ENCODE measurements at regions not wholly inside any gene's neighbourhood (a gene's known extent, or its start where the extent isn't known, plus 50 kb on each side); places are given as distances from the start of the nearest gene placed in this dataset.

- TF ChIP-seq CTCF (IDR thresholded peaks at IDR 0.05) (no peak), POLR2AphosphoS5 (IDR thresholded peaks at IDR 0.05) (no peak)
Measured at GRCh38 chr20:4455996-4456395, 206.9 kb upstream of the ADRA1D start.
